ENCODE measurements at regions not wholly inside any gene's neighbourhood (a gene's known extent, or its start where the extent isn't known, plus 50 kb on each side); places are given as distances from the start of the nearest gene placed in this dataset.

- Mint-ChIP-seq H3K27ac (no peak overlapping the region), H3K4me3 (no peak overlapping the region), H3K4me1 (ENCODE audit: low read depth) (no peaks in the 10 kb centered on the region), H3K27me3 (no peaks in the 10 kb centered on the region), H3K36me3 (ENCODE audit: low read depth) (no peaks in the 10 kb centered on the region), H3K9me3 (peaks cover 14% of the 10 kb centered on the region)
- TF ChIP-seq CTCF (IDR thresholded peaks at IDR 0.05) = no peak
- no peak overlapping the region for H3K4me3 ChIP-seq (ENCODE audit: low read length)
- no peaks in the 10 kb centered on the region for H3K36me3 ChIP-seq (ENCODE audit: insufficient read depth, low read length)
- ATAC-seq (ENCODE audit: poor library complexity) = no peak
- ChIA-PET CTCF (no interaction called here), POLR2A (no interaction called here)
- no peaks in the 10 kb centered on the region for H3K4me1 ChIP-seq (ENCODE audit: insufficient read depth, low read length)
- H3K27me3 ChIP-seq (ENCODE audit: control insufficient read depth in 1 of 2, insufficient read depth in 2 of 2, low read length in 2 of 2) = no peaks in the 10 kb centered on the region
- intact Hi-C loops (cut with DNase I, micrococcal nuclease) = no loop called here
- DNase-seq = no peak
- peaks cover 0 to 4% of the 10 kb centered on the region in 2 experiments for H3K9me3 ChIP-seq (ENCODE audit: control insufficient read depth in 1 of 2, insufficient read depth in 1 of 2, low read length in 2 of 2)
- no peak overlapping the region for H3K27ac ChIP-seq (ENCODE audit: low read depth in 1 of 2, low read length in 2 of 2)
Measured at GRCh38 chr4:12411072-12411471, 982.4 kb upstream of the HS3ST1 start.

GRCh38 chr4:12409507-12410190, 981.0 kb upstream of the HS3ST1 start:
- POLR2A ChIA-PET = no interaction called here
- no peak overlapping the region for H3K27ac ChIP-seq (ENCODE audit: low read depth in 1 of 2, low read length in 2 of 2)
- CTCF ChIA-PET = no interaction called here
- H3K4me3 ChIP-seq (ENCODE audit: low read length) = no peak overlapping the region
- Mint-ChIP-seq H3K36me3 (ENCODE audit: low read depth) (no peaks in the 10 kb centered on the region), H3K4me1 (ENCODE audit: low read depth) (no peaks in the 10 kb centered on the region), H3K9me3 (peaks cover 14% of the 10 kb centered on the region), H3K27me3 (no peaks in the 10 kb centered on the region), H3K4me3 (no peak overlapping the region), H3K27ac (no peak overlapping the region)
- ATAC-seq (ENCODE audit: poor library complexity) (no peak), DNase-seq (no peak)
- peaks cover 0 to 4% of the 10 kb centered on the region in 2 experiments for H3K9me3 ChIP-seq (ENCODE audit: control insufficient read depth in 1 of 2, insufficient read depth in 1 of 2, low read length in 2 of 2)
- intact Hi-C loops (cut with DNase I, micrococcal nuclease) = no loop called here
- H3K27me3 ChIP-seq (ENCODE audit: control insufficient read depth in 1 of 2, insufficient read depth in 2 of 2, low read length in 2 of 2) = no peaks in the 10 kb centered on the region
- H3K4me1 ChIP-seq (ENCODE audit: insufficient read depth, low read length) = no peaks in the 10 kb centered on the region
- H3K36me3 ChIP-seq (ENCODE audit: insufficient read depth, low read length) = no peaks in the 10 kb centered on the region
- no peak for TF ChIP-seq CTCF (IDR thresholded peaks at IDR 0.05)

- Mint-ChIP-seq H3K27ac (no peak overlapping the region), H3K4me1 (ENCODE audit: low read depth) (no peaks in the 10 kb centered on the region), H3K9me3 (peaks cover 16% of the 10 kb centered on the region), H3K27me3 (no peaks in the 10 kb centered on the region), H3K4me3 (no peak overlapping the region), H3K36me3 (ENCODE audit: low read depth) (no peaks in the 10 kb centered on the region)
- Histone ChIP-seq H3K27ac (ENCODE audit: low read depth in 1 of 2, low read length in 2 of 2) (no peak overlapping the region), H3K4me1 (ENCODE audit: insufficient read depth, low read length) (no peaks in the 10 kb centered on the region), H3K9me3 (ENCODE audit: control insufficient read depth in 1 of 2, insufficient read depth in 1 of 2, low read length in 2 of 2) (peaks cover 0 to 4% of the 10 kb centered on the region in 2 experiments), H3K36me3 (ENCODE audit: insufficient read depth, low read length) (no peaks in the 10 kb centered on the region), H3K4me3 (ENCODE audit: low read length) (no peak overlapping the region), H3K27me3 (ENCODE audit: control insufficient read depth in 1 of 2, insufficient read depth in 2 of 2, low read length in 2 of 2) (no peaks in the 10 kb centered on the region)
- ATAC-seq (ENCODE audit: poor library complexity) (no peak), DNase-seq (no peak)
- intact Hi-C loops (cut with DNase I, micrococcal nuclease) = no loop called here
- no peak for TF ChIP-seq CTCF (IDR thresholded peaks at IDR 0.05)
- ChIA-PET POLR2A (no interaction called here), CTCF (no interaction called here)
Measured at GRCh38 chr4:12408364-12408763, 979.7 kb upstream of the HS3ST1 start.
